Vagina (tissue), 2 donors: ENCODE measurements at regions not wholly inside any gene's neighbourhood (a gene's known extent, or its start where the extent isn't known, plus 50 kb on each side); places are given as distances from the start of the nearest gene placed in this dataset.

Experiments used
- DNase-seq, 2 donors: peaks; one replicate each; pipeline ENCODE4 v3.0.0-alpha.2; 2017; ENCODE audit errors: extremely low spot score in 2 of 2
- H3K27ac ChIP-seq: fragments of 200-600 bp; sonication (generic); one replicate; pipeline ENCODE4 v1.5.1; 2019
- H3K27me3 ChIP-seq: fragments of 200-600 bp; sonication (generic); one replicate; pipeline ENCODE4 v1.5.1; 2019
- H3K36me3 ChIP-seq, 2 donors: fragments of 200-600 bp; sonication (generic); one replicate each; pipeline ENCODE4 v1.5.1; 2017 to 2019
- H3K4me1 ChIP-seq: fragments of 200-600 bp; sonication (generic); one replicate; pipeline ENCODE4 v1.5.1; 2019
- H3K4me3 ChIP-seq, 2 donors: fragments of 200-600 bp; sonication (generic); 1 replicate in 1 of 2; 2 replicates in 1 of 2; pipeline ENCODE4 v1.5.1; 2016 to 2019
- H3K9me3 ChIP-seq: fragments of 200-600 bp; sonication (generic); one replicate; pipeline ENCODE4 v1.5.1; 2019
- CTCF ChIP-seq, 3 experiments: fragments of 450-650 bp in 2 of 3; fragments of 200-600 bp in 1 of 3; sonication (generic) in 1 of 3; IDR thresholded peaks; one replicate each; pipeline ENCODE4 v1.5.1; 2017 to 2019; ENCODE audit warnings: antibody characterized with exemption in 3 of 3, mild to moderate bottlenecking in 2 of 3, moderate library complexity in 2 of 3
- POLR2A ChIP-seq, 2 donors: fragments of 450-650 bp; IDR thresholded peaks; one replicate each; pipeline ENCODE4 v1.6.1; 2017; ENCODE audit warnings: antibody characterized with exemption in 2 of 2, mild to moderate bottlenecking in 2 of 2, moderate library complexity in 2 of 2
- POLR2AphosphoS5 ChIP-seq, 2 donors: sonication (generic); formaldehyde crosslinking; IDR thresholded peaks; one replicate each; pipeline ENCODE4 v1.9.0; 2017; ENCODE audit warnings: antibody characterized with exemption in 2 of 2, mild to moderate bottlenecking in 2 of 2, low read depth in 1 of 2; ENCODE audit not compliant: insufficient read depth in 1 of 2
- intact Hi-C: fragments of 100-400 bp; cut with DNase I; formaldehyde crosslinking; loops from one replicate; pipeline ENCODE4 v1.15.1; 2023

- Histone ChIP-seq H3K4me1 (no peaks in the 10 kb centered on the region), H3K27ac (no peak overlapping the region), H3K4me3 (no peak overlapping the region), H3K27me3 (no peaks in the 10 kb centered on the region), H3K36me3 (no peaks in the 10 kb centered on the region), H3K9me3 (no peaks in the 10 kb centered on the region)
- TF ChIP-seq POLR2A (IDR thresholded peaks at IDR 0.05): no peak
- no peak for TF ChIP-seq CTCF (IDR thresholded peaks at IDR 0.05)
- no peak for TF ChIP-seq POLR2AphosphoS5 (IDR thresholded peaks at IDR 0.05; ENCODE audit: insufficient read depth in 1 of 2, low read depth in 1 of 2)
- DNase-seq: no peak
- intact Hi-C loops: no loop called here
Measured at GRCh38 chr10:118218562-118218961, 123.6 kb downstream of the FAM204A start.

DNA sequence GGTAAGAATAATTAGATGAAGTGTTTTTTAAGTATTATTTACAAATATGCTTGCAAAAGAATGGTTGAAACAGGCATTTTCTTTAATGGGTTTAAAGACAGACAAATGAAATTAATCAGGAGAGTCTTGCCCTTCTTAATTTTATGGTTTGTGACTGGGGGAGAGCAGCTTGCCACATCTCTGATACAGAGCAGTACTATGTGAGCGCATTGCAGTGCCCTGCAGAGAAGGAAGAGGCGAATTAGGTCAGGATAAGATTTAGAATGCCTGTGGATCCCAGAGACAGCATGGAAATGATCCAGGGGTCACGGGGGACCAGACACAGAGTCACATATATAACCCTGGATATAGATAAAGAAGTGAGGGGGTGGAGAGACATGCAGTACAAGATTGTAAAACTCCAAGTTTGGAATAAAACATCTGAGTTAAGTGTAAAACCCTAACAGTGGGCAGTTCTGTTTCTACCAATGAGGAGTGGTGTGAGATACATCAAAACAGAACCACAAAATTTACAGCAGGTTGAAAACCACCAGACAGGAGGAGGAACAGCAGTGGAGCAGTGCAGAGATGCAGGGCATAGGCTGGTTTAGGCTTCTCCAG, 125.5 kb downstream of the FAM204A start:
- Histone ChIP-seq H3K27ac (no peak overlapping the region), H3K9me3 (no peaks in the 10 kb centered on the region), H3K36me3 (no peaks in the 10 kb centered on the region), H3K4me3 (no peak overlapping the region), H3K27me3 (no peaks in the 10 kb centered on the region), H3K4me1 (no peaks in the 10 kb centered on the region)
- no peak for DNase-seq
- intact Hi-C loops: no loop called here
- TF ChIP-seq CTCF (IDR thresholded peaks at IDR 0.05) (no peak), POLR2AphosphoS5 (IDR thresholded peaks at IDR 0.05; ENCODE audit: insufficient read depth in 1 of 2, low read depth in 1 of 2) (no peak), POLR2A (IDR thresholded peaks at IDR 0.05) (no peak)

GRCh38 chr10:118216020-118216419, 126.1 kb downstream of the FAM204A start:
- Histone ChIP-seq H3K4me3 (no peak overlapping the region), H3K4me1 (no peaks in the 10 kb centered on the region), H3K36me3 (no peaks in the 10 kb centered on the region), H3K9me3 (no peaks in the 10 kb centered on the region), H3K27ac (no peak overlapping the region), H3K27me3 (no peaks in the 10 kb centered on the region)
- intact Hi-C loops: no loop called here
- no peak for TF ChIP-seq POLR2A (IDR thresholded peaks at IDR 0.05)
- TF ChIP-seq POLR2AphosphoS5 (IDR thresholded peaks at IDR 0.05; ENCODE audit: insufficient read depth in 1 of 2, low read depth in 1 of 2): no peak
- no peak for TF ChIP-seq CTCF (IDR thresholded peaks at IDR 0.05)
- no peak for DNase-seq

GRCh38 chr10:118214776-118215175, 127.3 kb downstream of the FAM204A start:
- no peak for DNase-seq
- H3K4me3 ChIP-seq: no peak overlapping the region
- no peak overlapping the region for H3K27ac ChIP-seq
- intact Hi-C loops: no loop called here
- TF ChIP-seq CTCF (IDR thresholded peaks at IDR 0.05): no peak
- no peak for TF ChIP-seq POLR2A (IDR thresholded peaks at IDR 0.05)
- no peak for TF ChIP-seq POLR2AphosphoS5 (IDR thresholded peaks at IDR 0.05; ENCODE audit: insufficient read depth in 1 of 2, low read depth in 1 of 2)
- no peaks in the 10 kb centered on the region for H3K27me3 ChIP-seq
- no peaks in the 10 kb centered on the region for H3K36me3 ChIP-seq
- no peaks in the 10 kb centered on the region for H3K9me3 ChIP-seq
- H3K4me1 ChIP-seq: no peaks in the 10 kb centered on the region

DNA sequence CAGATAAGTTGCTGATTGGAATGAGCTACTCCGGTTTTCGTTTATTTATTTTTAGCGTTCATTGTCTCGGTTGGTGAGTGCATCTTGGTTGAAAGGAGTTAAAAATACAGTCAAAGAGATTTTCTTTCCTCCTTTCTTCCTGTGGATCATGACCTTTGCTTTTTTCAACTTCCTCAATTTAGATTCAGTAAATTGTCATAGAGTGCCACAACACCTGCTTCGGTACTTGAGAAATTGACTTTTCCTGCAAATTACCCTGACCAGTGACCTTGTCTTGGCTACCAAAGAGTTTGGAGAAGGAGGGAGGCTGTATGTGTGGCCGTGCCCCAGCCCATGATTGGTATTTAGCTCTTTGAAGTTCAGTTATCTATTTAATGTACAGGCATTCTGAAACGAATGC, 128.7 kb downstream of the FAM204A start:
- H3K36me3 ChIP-seq: no peaks in the 10 kb centered on the region
- no peak for DNase-seq
- no peak overlapping the region for H3K27ac ChIP-seq
- H3K27me3 ChIP-seq: no peaks in the 10 kb centered on the region
- intact Hi-C loops: no loop called here
- no peak overlapping the region for H3K4me3 ChIP-seq
- no peak for TF ChIP-seq CTCF (IDR thresholded peaks at IDR 0.05)
- TF ChIP-seq POLR2AphosphoS5 (IDR thresholded peaks at IDR 0.05; ENCODE audit: insufficient read depth in 1 of 2, low read depth in 1 of 2): no peak
- no peak for TF ChIP-seq POLR2A (IDR thresholded peaks at IDR 0.05)
- no peaks in the 10 kb centered on the region for H3K4me1 ChIP-seq
- H3K9me3 ChIP-seq: no peaks in the 10 kb centered on the region
